HFF-Myc (cell line): ENCODE measurements at regions not wholly inside any gene's neighbourhood (a gene's known extent, or its start where the extent isn't known, plus 50 kb on each side); places are given as distances from the start of the nearest gene placed in this dataset.
A peak's percentile ranks its signal among the peaks of the same experiment; 100 is the strongest.
"Not testable (repeated sequence)": the region's sequence is repeated elsewhere in the genome, so short reads cannot be mapped to it uniquely, and the experiment has no call there.

Experiments
- DNase-seq: peaks from one replicate; pipeline ENCODE4 v3.0.0-alpha.2; 2011; ENCODE audit warnings: low read depth; ENCODE audit errors: extremely low read depth
- H3K4me3 ChIP-seq: replicated peaks from 2 replicates; pipeline ENCODE4 v1.5.1; 2011; ENCODE audit warnings: low read depth, mild to moderate bottlenecking, control low read depth, low read length
- CTCF ChIP-seq: IDR thresholded peaks from 2 replicates; pipeline ENCODE4 v1.5.1; 2012; ENCODE audit warnings: mild to moderate bottlenecking, low read depth, low read length, control low read depth; ENCODE audit errors: missing control alignments

- not testable (repeated sequence) for DNase-seq, H3K4me3 ChIP-seq
Observed at GRCh38 chr16:21487956-21488355, 111.4 kb upstream of the METTL9 start.

- DNase-seq, H3K4me3 ChIP-seq: not testable (repeated sequence)
Observed at GRCh38 chr16:21499046-21499445, 100.3 kb upstream of the METTL9 start.

- H3K4me3 ChIP-seq: peak overlapping the region; percentile 67
- not testable (repeated sequence) for DNase-seq
Observed at GRCh38 chr16:21501223-21501868, 98.0 kb upstream of the METTL9 start.

- peak overlapping the region; percentile 67 for H3K4me3 ChIP-seq
- no peak for TF ChIP-seq CTCF
- DNase-seq: peak; percentile 89
Observed at GRCh38 chr16:21501869-21502667, 97.3 kb upstream of the METTL9 start.

GRCh38 chr16:21503574-21503920 is 95.8 kb upstream of the METTL9 start:
- not testable (repeated sequence) for H3K4me3 ChIP-seq, DNase-seq

- not testable (repeated sequence) for DNase-seq
Observed at GRCh38 chr16:21503941-21504832, 95.2 kb upstream of the METTL9 start.

GRCh38 chr16:21505751-21506520 is 93.4 kb upstream of the METTL9 start:
- DNase-seq, H3K4me3 ChIP-seq: not testable (repeated sequence)

More at GRCh38 chr16:21503941-21504832, 95.2 kb upstream of the METTL9 start:
- H3K4me3 ChIP-seq: not testable (repeated sequence)

- H3K4me3 ChIP-seq: not testable (repeated sequence)
Observed at GRCh38 chr16:21506857-21507456, 92.4 kb upstream of the METTL9 start.

GRCh38 chr16:21507631-21508305 is 91.6 kb upstream of the METTL9 start:
- H3K4me3 ChIP-seq, DNase-seq: not testable (repeated sequence)

More at GRCh38 chr16:21506857-21507456, 92.4 kb upstream of the METTL9 start:
- not testable (repeated sequence) for DNase-seq

GRCh38 chr16:21508661-21509436 is 90.5 kb upstream of the METTL9 start:
- H3K4me3 ChIP-seq, DNase-seq: not testable (repeated sequence)

- DNase-seq, H3K4me3 ChIP-seq: not testable (repeated sequence)
Observed at GRCh38 chr16:21509437-21510086, 89.8 kb upstream of the METTL9 start.

GRCh38 chr16:21510869-21511255 is 88.5 kb upstream of the METTL9 start:
- not testable (repeated sequence) for H3K4me3 ChIP-seq, DNase-seq

- not testable (repeated sequence) for H3K4me3 ChIP-seq, DNase-seq
Observed at GRCh38 chr16:21511315-21512210, 87.8 kb upstream of the METTL9 start.
